ENCODE measurements at regions not wholly inside any gene's neighbourhood (a gene's known extent, or its start where the extent isn't known, plus 50 kb on each side); places are given as distances from the start of the nearest gene placed in this dataset.

DNA sequence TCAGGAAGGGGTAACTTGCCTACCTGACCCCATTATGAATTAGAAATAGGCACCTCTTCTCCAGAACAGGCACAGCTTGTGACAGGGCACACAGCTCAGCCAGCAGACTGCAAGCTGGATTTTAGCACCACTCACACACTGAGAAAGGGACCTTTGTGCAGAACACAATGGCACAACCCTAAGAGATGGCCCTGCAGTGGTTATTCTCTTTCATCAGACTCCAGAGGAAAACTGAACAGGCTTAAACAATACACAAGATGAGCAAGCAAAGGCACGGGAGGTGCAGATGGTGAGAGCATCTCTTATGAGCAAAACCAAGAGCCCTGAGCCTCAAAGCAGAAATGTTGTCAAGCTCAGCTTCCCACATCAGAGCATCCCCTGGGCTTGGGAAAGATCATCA, 93.8 kb upstream of the LRRC55 start (continued):
- TF ChIP-seq CBX8 (IDR thresholded peaks at IDR 0.05) (no peak), SREBF2 (IDR thresholded peaks at IDR 0.05) (no peak)

DNA sequence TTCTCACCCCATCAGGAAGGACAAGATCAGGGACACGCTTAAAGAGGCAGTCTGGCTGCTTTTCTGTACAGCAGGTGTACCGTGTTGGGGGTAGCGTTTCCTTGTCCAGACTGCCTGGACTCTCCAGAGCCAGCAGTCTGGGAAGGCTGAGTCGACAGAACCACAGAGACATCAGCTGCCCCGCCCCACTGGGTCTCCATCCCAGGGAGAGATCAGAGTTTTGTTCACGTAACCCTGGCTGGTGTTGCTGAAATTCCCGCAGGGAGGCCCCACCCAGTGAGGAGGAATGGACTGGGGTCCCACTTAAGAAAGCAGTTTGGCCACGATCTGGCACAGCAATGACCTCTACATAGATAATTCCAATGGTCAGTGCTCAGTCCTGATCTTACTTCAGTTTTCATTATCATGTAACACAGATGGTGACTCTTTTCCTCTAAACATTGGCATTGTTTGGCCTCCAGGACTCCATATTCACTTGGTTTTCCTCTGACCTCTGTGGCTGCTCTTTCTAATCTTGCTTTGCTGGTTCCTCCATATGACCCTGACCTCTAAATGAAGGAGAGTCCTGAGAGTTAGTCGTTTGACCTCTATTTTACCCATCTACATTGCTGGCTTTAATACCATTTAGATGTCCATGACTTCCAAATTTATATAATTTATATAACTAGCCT, 89.6 kb upstream of the LRRC55 start:
- Histone ChIP-seq H3K4me1 (peaks cover 14% of the 10 kb centered on the region; the same call in 2 of the 3 replicates), H3K9me3 (no peaks in the 10 kb centered on the region), H3K4me3 (no peak overlapping the region), H3K27ac (peak overlapping the region in 1 of 2 experiments; percentile 7; a peak in 1 of 6 replicates), H3K4me2 (no peak overlapping the region)
- no peak for ATAC-seq
- no peak for DNase-seq (ENCODE audit: low read depth in 1 of 2, low spot score in 1 of 2)
- ChIA-PET POLR2A (no interaction called here), CTCF (no interaction called here)
- no peak for TF ChIP-seq FOSB (CRISPR knock-in tag; IDR thresholded peaks at IDR 0.05)
- no peak for TF ChIP-seq EP300 (IDR thresholded peaks at IDR 0.05)
- TF ChIP-seq NPAS2 (CRISPR knock-in tag; IDR thresholded peaks at IDR 0.05; ENCODE audit: borderline replicate concordance) = no peak
- no peak for TF ChIP-seq NFE2L2 (conservative IDR thresholded peaks at IDR 0.05; ENCODE audit: low read length)
- TF ChIP-seq, protein P1, sequence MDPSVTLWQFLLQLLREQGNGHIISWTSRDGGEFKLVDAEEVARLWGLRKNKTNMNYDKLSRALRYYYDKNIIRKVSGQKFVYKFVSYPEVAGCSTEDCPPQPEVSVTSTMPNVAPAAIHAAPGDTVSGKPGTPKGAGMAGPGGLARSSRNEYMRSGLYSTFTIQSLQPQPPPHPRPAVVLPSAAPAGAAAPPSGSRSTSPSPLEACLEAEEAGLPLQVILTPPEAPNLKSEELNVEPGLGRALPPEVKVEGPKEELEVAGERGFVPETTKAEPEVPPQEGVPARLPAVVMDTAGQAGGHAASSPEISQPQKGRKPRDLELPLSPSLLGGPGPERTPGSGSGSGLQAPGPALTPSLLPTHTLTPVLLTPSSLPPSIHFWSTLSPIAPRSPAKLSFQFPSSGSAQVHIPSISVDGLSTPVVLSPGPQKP (IDR thresholded peaks at IDR 0.05; ENCODE audit: low read depth, low read length) = no peak
- no peak for TF ChIP-seq MYC (IDR thresholded peaks at IDR 0.05; ENCODE audit: borderline replicate concordance, low read length)
- no peak for TF ChIP-seq JUN (IDR thresholded peaks at IDR 0.05)
- TF ChIP-seq CEBPB (IDR thresholded peaks at IDR 0.05) = no peak
- no peak for TF ChIP-seq HOXA7 (CRISPR knock-in tag; IDR thresholded peaks at IDR 0.05)
- no peak for TF ChIP-seq HDAC2 (IDR thresholded peaks at IDR 0.05)
- TF ChIP-seq HOXB13 (CRISPR knock-in tag; IDR thresholded peaks at IDR 0.05; ENCODE audit: low read depth) = no peak
- no peak for TF ChIP-seq RCOR1 (IDR thresholded peaks at IDR 0.05; ENCODE audit: low read depth, low read length)
- 84% methylated on average over 9 of the region's 9 CpGs for WGBS (ENCODE audit: missing lambda C conversion rate)
- no peak for FAIRE-seq

DNA sequence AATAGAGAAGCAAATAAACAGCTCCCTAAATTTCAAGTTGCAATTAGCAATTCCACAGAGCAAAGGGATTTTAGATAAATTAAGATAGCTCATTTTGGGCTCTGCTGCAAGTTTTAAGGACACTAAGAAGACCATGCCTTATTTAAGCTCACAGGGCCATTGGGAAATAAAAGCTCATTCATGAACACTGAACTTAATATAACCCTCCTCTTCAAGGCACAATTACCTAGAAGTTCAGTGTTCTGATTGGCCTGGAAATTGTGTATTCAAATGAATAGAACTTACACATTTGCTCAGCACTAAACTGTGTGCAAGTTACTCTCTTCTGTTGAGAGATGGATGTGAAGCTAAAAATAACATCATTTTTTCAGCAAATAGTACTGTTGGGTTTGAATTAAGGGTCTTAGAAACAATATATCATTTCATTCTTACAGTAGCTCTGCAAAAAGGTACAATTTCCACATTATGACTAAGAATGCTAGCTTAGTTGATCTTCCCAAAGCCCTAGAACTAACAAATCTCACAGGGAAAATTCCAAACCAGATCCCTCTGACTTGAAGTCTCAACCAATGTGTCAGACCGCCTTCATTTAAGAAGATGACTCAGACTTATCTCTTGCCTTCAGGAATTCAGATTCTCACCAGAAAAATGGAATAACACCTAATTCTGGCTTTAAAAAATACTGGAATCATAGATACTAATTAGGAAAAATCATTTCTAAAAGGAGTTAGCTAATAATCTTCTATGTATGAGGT, 87.4 kb upstream of the LRRC55 start:
- no peak for TF ChIP-seq ZC3H11A (IDR thresholded peaks at IDR 0.05)
- TF ChIP-seq MYC (IDR thresholded peaks at IDR 0.05; ENCODE audit: borderline replicate concordance, low read length) = no peak
- TF ChIP-seq, protein P2, sequence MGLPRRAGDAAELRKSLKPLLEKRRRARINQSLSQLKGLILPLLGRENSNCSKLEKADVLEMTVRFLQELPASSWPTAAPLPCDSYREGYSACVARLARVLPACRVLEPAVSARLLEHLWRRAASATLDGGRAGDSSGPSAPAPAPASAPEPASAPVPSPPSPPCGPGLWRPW (IDR thresholded peaks at IDR 0.05) = no peak
- no peak for TF ChIP-seq ZFP36 (IDR thresholded peaks at IDR 0.05; ENCODE audit: borderline replicate concordance, partially characterized antibody)
- ATAC-seq (peak in 1 of 2 experiments; percentile 56; a peak in 2 of 6 replicates), DNase-seq (ENCODE audit: low read depth in 1 of 2, low spot score in 1 of 2) (peak in 1 of 2 experiments; percentile 23), FAIRE-seq (peak; percentile 76)
- Histone ChIP-seq H3K4me2 (no peak overlapping the region), H3K4me3 (no peak overlapping the region), H3K9me3 (no peaks in the 10 kb centered on the region), H3K27ac (peak overlapping the region in 1 of 2 experiments; percentile 54; a peak in 2 of 6 replicates), H3K4me1 (peaks cover 14% of the 10 kb centered on the region; the same call in 2 of the 3 replicates)
- POLR2A ChIA-PET = no interaction called here
- CTCF ChIA-PET = interaction anchor here (0.6 to 2.3 kb wide), 6 partner anchors 9 to 155 kb away, joined by 3 to 13 read pairs (median 3); no protein-coding TSS in a partner anchor
- 73% methylated on average over 1 of the region's 1 CpG for WGBS (ENCODE audit: missing lambda C conversion rate)

- 94% methylated on average over 3 of the region's 3 CpGs for WGBS (ENCODE audit: missing lambda C conversion rate)
- CTCF ChIA-PET = interaction anchor here (0.9 to 1.6 kb wide), 3 partner anchors 10 to 118 kb away, joined by 3 to 4 read pairs (median 3); no protein-coding TSS in a partner anchor
- DNase-seq (ENCODE audit: low read depth in 1 of 2, low spot score in 1 of 2) = no peak
- H3K4me1 ChIP-seq = peaks cover 14% of the 10 kb centered on the region; the same call in 2 of the 3 replicates
- no peak for TF ChIP-seq EHF (CRISPR knock-in tag; IDR thresholded peaks at IDR 0.05)
- TF ChIP-seq FOSL2 (IDR thresholded peaks at IDR 0.05) = no peak
- no peak for TF ChIP-seq FOSL2 (CRISPR knock-in tag; IDR thresholded peaks at IDR 0.05)
- TF ChIP-seq POLR2A (IDR thresholded peaks at IDR 0.05; ENCODE audit: low read length) = no peak
- TF ChIP-seq RFX5 (IDR thresholded peaks at IDR 0.05) = no peak
- no peak for TF ChIP-seq EHMT2 (IDR thresholded peaks at IDR 0.05; ENCODE audit: low read depth)
- TF ChIP-seq, protein P3, sequence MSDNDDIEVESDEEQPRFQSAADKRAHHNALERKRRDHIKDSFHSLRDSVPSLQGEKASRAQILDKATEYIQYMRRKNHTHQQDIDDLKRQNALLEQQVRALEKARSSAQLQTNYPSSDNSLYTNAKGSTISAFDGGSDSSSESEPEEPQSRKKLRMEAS (IDR thresholded peaks at IDR 0.05) = no peak
- no peak for TF ChIP-seq JUN (IDR thresholded peaks at IDR 0.05)
- TF ChIP-seq RCOR1 (IDR thresholded peaks at IDR 0.05; ENCODE audit: low read depth, low read length) = no peak
- TF ChIP-seq PHF8 (IDR thresholded peaks at IDR 0.05; ENCODE audit: borderline replicate concordance, low read depth) = no peak
- TF ChIP-seq HOXA7 (CRISPR knock-in tag; IDR thresholded peaks at IDR 0.05) = no peak
- no peak for TF ChIP-seq RARB (CRISPR knock-in tag; IDR thresholded peaks at IDR 0.05)
- POLR2A ChIA-PET = no interaction called here
- no peaks in the 10 kb centered on the region for H3K9me3 ChIP-seq
- no peak overlapping the region for H3K4me3 ChIP-seq
- FAIRE-seq = no peak
- no peak for ATAC-seq
- no peak overlapping the region for H3K4me2 ChIP-seq
- H3K27ac ChIP-seq = peak overlapping the region in 1 of 2 experiments; percentile 49; a peak in 2 of 6 replicates
These were observed 86.3 kb upstream of the LRRC55 start for GRCh38 chr11:57095417-57095816.
